ENCODE measurements at regions not wholly inside any gene's neighbourhood (a gene's known extent, or its start where the extent isn't known, plus 50 kb on each side); places are given as distances from the start of the nearest gene placed in this dataset.

DNA sequence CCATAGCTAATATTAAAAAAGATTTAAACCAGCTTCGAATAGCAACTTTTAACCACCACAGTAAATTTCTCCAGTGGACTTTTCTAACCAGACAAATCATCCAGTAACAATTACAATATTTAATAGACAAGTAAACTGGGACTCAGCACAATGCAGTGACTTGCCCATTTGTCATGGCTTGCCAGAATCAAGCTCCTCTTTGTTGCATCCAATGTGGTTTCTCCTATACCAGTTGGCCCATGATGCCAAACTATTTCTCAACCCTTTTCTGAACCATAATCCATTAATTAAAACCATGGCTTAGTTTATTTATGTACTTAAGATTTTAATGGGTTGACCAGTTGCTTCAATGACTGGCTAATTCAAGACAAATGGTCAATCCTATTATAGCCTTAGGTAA is 64.4 kb downstream of the DIO2 start:
- no peak for DNase-seq

DNA sequence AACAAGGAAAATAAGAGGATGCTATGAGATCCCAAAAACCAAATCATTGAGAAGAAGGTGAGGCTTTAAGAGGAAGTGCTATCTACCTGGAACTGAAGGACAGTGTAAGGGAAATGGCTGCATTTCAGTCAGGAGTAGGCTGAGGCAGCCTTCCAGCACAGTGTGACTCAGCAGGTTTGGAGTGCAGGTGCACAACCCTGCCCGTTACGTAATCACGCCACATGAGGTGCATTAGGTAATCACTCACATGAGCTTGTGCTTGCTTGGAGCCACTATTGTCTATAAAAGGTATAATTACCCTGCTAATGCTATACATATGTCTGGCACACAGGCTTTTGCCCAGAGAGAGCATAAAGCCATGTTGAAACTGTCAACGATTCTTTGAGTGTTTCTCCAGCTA is 74.9 kb downstream of the DIO2 start:
- DNase-seq = no peak

DNA sequence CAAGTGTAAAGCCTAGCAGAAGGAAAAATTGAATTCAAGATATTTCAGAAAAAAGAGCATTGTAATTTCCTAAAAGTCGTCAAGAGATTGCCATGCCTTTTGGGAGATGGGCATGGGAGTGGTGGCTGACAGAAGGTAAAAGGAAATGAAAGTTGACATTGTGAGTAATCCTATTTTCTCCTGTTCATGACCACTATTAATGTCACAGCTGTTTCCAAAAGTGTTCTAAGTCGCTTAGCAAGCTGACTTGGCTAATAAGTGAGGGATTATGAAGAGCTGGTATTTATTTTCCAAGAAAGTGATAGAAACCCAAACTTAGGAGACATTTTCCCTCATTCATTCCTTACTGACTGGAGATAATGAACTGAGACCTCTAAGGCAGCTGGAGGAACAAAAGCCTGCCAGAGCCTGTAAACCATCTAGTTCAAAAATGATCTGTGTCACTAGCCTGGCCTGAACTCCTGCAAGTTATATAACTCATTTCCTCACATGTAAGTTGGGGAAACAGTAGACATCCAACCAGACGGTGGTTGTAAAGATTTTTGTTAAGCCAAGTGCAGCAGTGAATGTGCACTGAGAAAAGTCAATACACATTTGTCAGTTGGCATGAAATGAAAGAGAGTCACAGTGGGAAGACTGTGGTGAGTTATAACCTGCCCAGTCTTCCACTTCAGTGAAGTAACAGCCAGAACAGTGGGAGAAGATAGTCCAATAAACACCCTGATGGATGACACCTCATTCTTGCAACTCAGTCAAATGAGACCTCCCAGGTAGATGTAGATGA is 75.8 kb downstream of the DIO2 start:
- no peak for DNase-seq

DNA sequence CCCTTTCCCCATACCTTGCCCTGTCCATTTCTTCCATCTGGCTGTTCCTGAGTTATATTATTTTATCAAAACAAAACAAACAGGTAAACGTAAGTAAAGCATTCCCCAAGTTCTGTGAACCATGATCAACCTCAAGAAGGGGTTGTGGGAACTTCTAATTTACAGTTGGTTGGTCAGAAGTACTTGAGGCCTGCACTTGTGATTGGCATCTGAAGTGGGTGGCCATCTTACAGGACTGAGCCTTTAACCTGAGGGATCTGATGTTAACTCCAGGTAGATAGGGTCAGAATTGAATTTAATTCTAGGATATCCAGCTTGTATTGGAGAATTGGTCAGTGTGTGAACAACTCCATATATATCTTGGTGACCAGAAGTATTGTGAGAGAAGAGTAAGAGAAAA is 77.0 kb downstream of the DIO2 start:
- DNase-seq = no peak

DNA sequence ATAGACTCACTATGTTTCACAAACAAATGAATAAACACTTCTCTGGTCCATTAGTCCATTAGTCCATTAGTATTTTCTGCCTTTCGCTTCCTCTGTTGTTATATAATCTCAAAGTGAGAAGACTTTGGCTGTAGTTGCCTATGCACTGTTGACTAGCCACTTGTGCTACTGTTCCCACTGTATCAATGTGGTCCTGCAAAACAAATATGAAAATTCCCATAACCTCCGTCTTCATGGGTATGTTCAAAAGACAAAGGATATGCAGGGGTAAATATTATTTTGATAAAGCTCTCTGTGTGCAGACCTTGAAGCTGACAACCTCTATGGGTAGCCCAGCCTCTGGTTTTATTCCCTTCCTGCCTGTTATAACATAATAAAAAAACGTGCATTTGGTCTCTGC is 77.8 kb downstream of the DIO2 start:
- DNase-seq = no peak

DNA sequence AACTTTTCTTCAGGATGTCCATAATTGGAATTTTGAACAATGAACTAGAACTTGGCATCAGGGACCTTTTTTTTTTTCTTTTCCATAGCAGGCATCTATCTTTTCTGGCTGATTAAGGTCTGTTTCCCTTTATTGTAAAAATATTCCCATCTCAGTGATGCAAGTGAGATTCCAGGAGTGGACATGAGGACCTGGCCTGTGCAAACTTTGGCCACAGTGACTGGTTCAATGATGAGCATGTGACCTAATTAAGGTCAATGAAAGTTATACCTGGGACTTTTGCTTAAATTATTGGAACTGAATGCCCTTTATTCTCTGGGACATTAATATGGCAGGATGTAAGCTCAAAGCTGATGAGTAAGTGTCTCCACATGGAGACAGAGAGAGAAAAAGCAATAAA is 83.8 kb downstream of the DIO2 start:
- no peak for DNase-seq

DNA sequence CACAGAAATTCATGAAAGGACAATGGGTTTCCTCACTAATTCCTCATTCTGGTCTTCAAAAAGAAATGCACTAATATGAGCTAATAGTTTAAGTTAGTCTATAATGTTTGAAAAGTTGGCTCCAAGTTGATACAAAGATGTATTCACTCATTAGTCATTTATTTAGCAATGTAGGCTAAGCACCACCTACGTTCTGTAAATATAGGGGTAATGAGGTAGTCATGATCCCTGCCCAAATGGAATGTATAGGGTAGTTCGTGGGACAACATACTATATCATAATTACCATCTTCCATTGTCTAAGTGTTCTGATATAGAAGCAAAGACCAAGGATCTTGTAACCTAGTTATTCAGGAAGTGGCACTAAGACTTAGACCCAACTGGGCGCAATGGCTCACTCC is 86.5 kb downstream of the DIO2 start:
- DNase-seq = no peak

DNA sequence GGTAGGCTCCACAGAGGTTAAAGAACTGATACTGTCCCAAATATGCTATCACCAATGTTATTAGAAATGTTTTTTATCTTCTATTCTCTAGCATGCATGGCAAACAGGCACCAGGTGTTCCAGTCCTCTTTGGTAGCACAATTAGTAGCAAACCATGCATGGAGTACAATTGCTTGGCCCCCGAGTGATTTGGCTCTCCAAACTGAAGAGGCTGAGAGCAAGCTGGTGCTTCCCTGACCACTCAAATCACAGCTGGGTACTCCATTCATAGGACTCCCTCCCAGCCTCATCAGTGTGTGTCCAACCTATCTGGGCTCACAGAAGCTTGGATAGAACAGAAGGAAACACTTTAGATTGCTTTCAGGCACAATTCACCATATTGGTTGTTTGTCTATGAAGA is 93.4 kb downstream of the DIO2 start:
- DNase-seq = no peak

DNA sequence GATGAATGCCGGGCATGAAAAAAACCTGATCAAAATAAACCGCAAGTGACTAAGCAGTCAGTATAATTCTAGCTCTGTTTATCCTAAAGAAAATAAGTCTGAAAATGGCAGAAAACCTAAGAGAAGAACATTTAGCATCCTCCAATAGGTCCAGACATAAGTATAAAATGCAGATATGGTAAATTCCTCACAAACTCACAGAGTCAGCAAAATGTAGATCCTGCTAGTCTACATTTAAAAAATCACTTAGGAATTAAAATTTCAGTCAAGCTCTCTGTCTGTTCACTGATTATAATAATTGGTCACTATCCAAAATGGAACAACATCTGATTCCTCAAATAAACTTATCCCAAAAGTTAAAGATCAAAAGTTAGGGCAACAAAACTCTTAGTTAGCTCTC is 95.1 kb downstream of the DIO2 start:
- DNase-seq = no peak

DNA sequence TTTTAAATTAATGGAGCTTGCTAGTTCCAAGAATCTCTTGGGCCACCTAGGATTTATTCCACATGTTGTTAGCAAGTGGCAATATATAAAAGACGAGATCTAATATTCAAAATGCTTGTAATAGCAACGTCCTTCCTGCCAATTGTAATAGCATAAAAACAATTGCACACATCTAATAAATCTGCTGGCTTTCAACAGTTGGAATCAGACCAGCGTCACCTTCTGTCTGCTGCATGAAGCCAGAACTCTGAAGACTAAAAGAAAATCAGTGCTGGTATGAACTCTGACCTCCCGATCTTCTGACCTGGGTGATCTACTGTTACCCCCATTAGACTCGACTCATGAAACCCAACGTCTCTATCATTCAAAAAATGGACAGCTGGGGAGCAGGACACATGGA is 100.6 kb downstream of the DIO2 start:
- no peak for DNase-seq

DNA sequence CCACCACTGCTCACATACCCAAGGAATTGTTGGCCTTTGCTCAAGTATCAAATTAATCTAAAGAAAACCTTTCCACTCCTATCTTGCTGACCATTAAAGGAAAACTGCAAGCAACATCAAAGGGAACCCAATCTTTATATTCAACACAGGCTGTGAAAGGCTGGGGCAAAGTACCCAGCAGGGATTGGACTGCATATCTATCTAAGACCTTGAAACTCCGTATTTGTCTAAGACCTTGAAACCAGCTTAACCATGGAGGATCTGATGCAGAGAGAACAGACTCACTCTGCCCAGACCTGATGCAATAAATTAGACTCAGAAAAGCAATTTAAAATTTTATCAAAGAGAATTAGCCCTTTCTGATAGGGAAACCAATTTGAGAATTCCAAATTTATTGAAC is 102.2 kb downstream of the DIO2 start:
- no peak for DNase-seq

DNA sequence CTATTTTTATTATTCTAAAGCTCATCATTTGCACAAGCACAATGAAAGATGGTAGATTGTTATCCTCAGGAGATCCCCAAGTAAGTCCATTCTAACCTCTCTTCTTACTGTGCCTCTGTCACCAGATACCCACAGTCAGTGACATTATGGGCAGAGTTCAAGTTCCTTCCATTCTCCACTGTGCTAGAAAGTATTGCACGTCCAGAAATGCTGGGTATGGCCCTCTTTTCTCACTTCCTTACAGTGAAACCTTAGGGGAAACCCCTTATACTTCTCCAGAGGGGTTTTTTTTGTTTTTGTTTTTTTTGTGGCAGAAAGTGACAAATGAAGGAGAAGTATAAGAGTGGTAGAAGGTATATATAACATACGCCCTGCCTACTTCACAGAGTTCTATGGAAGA is 102.9 kb downstream of the DIO2 start:
- DNase-seq = no peak

DNA sequence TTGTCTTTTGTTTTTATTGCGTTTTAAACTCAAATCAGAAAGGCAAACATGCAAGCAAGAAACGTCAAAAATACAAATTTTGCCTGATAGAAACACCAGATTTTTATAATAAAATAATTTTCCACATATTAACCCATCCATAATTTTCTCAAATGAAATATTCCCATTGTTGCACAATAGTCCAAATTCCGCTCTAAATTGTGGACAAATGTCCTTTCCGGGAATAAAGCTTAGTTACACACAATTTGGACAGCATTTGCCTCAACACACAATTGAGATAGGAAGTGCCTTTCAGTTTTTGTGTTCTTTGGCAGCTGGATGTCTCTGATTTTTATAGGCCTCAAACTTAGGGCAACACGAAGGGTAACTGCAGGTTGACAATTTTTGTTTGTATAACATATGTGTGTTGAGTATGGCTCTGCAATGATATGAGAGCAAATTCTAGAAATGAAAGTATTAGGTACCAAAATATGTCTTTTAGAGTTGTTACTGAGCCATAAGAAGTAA is 105.8 kb downstream of the DIO2 start:
- DNase-seq = no peak

DNA sequence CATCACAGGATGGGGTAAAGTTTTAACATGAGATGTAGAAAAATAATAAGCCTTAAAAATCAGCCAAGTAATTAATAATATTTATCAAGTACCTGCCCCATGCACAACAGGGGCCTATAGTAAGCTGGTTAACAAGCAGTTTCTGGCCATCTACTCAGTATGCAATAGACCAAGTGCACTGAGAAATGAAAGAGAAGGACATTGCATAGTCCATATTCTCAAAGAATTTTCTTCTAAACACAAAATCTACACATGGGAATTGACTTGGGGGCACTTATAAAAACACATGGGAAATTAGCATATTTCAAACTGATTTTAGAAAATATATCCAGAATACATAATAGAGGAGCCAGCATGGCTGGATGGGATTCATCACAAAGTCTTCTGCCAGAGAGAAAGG is 109.5 kb downstream of the DIO2 start:
- DNase-seq = no peak

DNA sequence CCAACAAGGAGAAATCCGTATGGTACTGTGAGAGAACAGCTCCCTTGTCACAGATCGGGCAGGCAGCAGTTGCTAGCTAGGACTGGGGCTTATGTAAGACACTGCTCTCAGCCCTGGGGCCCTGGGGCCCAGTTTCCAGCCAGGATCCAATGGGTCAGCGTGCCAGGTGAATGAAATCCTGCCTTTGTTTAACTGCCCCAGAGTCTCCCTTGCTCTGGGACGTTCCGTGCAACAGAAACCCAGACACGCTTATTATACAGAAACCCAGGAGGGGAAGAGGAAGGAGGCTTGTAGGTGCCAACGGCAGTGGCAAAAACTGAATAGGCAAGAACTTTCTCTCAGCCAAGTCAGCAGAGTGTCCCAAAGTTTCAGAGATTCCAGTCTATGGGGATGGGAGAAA is 110.6 kb downstream of the DIO2 start:
- DNase-seq = no peak

DNA sequence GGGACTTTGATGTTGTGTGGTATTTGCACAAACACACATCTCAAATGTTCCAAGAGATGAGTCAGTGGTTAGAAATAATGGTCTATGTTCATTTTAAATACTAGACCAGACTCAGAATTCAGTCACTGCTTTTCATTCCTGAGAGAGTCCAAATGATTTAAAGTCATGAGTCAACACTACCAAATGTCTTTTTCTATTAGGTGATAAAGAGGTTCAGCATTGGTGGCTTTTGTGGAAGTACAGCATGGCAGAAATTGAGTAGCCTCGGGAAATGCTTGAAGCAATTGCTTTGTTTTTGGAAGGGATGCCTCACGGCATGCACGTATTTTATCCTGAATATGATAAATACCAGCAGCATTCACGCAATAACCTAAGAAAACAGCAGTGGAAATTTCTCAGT is 115.7 kb downstream of the DIO2 start:
- peak in 1 of 3 donors; percentile 14 for DNase-seq

DNA sequence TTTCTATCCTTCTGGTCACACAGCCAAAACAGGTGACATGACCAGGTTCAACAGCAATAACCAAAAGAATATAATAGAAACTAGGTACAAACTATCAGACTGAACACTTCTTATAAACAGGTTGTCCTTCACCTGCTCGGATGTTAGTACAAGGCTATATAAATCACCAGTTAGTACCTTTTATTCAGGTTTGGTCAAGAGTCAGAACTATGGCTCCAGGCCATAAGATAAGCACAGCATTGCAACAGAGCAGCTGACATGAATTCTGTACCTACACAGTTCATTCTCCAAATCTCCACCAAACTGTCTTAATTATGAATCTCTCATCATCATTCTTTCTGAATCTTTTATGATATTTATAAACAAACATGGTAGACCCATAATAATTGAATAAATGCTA is 123.9 kb downstream of the DIO2 start:
- DNase-seq = no peak

DNA sequence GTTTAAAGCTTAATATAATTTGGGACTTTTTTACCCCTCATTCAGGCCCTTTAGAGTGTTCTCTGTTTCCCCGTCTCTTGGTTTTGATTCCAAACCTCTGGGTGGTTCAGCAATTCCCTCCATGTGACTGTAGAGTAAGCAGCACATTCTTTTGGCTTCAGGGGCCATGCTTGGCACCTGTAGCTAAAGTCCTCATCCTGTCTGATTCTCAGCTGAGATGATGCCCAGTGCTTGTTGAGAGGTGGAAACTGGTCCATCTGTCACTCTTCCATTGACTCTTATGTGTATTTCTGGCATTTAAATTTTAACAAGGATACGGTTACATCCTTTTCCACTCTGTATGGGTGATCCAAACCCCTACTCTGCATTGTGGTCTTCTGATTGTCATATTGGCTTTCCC is 127.1 kb downstream of the DIO2 start:
- DNase-seq = no peak

DNA sequence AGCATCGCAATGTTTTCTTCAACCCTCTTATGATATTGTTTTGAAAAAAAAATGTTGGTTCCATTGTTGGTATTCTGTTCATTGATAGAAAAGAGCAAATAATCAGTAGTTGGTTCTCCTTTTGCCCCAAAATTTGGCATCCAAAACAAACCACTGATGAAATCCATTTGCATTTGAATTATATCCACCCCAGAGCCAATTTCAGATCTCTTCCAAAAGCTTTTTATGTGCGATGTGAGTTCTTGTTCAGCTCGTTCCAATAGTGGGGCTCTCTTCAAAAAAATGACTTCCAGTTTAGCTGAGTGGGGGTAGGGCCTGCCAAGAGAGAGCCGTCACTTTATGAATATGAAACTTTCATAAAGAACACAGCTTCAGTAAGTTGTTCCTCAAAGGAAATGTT is 130.7 kb downstream of the DIO2 start:
- DNase-seq = no peak

DNA sequence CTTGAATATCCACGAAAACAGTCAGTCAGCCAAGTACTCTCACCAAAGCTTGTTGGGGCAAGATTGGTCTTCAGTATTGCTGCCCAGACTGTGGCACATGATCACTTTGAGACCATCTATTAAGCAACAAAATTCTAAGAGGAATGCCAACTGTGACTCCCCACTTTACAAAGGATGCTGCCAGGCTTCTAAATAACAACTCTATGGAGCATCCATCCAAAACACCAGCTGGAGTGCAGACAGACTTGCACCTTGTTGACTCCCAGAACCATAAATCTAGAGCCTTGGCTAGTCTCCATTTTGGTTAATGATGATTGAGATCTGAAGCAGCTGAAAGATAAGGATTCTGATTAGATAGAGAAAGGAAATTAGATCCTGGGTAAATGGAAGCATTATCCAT is 132.8 kb downstream of the DIO2 start:
- no peak for DNase-seq

DNA sequence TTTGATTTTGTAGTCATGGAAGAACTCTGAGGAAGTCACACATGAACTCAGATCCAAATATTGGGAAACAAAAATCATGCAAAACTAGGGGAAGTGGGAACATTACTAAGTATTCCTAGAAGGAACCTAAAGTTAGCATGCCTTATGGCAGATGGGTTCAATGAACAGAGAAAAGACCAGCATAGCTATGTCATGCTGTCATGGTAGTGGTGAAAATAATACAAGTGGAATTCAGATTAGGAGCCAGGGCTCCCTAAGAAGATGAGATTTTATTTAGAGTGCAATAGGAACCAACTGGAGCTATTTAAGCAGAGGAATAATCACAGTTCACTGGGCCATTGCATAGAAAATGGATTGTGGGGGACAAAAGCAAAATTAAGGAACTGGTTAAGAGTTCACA is 134.0 kb downstream of the DIO2 start:
- DNase-seq = no peak

DNA sequence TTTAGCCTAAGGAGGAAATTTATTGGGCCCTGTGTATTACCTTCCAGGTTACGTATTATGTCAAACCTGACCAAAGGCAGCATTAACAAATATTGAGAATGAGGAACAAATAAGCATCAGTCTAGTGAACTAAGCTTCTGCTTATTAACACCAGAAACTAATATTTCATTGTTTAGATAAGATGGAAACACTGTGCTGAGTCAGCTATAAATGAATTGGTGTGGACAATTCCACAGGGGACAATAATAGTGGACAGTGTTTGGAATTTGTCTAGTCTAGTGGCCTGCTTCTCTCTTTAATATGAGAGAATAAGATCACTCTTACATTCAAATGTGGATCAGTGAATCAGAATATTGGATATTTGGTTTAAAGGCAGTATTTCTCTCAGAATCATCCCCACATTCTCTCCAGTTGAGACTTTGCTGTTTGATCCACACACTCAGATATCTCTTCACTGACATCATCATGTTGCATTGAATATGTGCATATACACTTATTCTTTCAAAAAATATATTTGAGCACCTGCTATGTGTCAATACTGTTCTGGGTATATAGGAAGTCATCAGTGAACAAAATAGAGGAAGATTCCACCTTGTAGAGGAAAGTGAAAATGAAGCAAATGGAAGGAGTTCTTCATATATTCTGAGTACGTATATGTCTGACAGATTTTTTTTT is 136.3 kb downstream of the DIO2 start:
- DNase-seq = no peak

DNA sequence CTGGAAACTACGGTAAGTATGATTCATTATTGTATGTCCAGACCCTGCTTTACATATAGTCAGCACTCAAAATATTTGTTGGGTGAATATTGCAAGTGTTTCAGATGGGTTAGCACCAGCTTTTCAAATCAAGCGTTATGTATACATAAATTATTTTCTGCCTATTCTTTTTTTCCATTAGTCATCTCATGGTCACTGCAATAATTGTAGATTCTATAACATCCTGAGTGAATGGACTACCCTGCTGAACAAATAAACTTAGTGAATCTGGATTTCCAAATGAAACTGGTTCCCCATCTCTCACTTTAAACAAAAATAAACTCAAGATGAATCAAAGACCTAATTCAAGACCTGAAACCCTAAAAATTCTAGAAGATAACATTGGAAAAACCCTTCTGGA is 152.3 kb downstream of the DIO2 start:
- no peak for DNase-seq

DNA sequence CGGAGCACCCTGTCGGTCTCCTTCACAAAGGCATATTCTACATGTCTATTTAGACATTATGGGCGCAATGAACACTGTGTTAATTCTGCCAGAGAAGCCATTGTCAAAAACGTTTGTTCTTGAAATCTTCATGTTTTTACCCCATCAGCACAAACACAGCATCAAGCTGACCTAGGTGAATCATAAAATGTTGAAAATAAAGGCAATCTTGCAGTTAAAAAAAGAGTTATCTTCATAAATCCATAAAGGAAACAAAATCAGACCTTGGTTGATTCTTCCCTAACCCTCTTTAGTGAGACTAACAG is 154.9 kb downstream of the DIO2 start:
- no peak for DNase-seq

Measured in muscle of back (tissue), 3 donors.